Fibroblast of upper back skin (primary cell): ENCODE measurements at regions not wholly inside any gene's neighbourhood (a gene's known extent, or its start where the extent isn't known, plus 50 kb on each side); places are given as distances from the start of the nearest gene placed in this dataset.

Source experiments
- DNase-seq: peaks from one replicate; pipeline ENCODE4 v3.0.0-alpha.2; 2013

DNA sequence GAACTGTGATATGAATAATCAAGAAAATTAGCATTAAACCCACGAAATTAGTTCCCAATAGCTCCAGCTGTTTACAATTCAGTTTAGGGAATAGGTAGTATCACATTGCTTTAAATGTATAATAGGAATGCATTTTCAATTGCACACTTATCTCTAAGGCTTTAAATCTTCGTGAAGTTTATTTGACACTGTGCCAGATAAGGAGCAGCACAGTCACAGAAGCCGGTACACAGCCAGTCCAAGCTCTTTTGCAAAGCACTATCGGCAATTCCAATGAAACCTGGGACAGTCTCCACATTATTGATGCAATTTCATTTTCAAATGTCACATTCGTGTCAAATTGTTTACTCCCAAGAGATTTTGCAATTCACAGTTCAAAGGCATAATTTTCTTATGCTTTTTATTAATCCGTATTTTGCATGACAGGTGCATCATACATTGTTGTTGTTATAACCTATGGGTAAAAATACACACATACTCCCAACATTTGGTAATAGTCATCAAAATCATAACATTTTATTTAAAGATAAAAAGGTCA is 602.8 kb downstream of the RPS29 start:
- DNase-seq = no peak

DNA sequence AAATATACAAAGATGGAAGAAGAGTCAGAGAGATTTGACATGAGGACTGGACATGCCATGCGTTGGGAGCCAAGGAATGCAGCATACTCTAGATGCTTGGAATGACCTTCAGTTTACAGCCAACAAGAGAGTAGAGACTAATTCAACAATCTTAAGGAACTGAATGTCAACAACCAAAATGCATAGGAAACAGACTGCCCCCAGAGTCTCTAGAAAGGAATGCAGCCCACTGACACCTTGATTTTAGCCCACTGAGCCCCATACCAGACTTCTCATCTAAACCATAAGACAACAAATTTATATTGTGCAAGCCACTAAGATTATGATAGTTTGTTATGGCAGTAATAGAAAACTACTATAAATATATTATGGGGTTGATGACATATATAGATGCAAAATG is 611.2 kb downstream of the RPS29 start:
- DNase-seq = no peak

DNA sequence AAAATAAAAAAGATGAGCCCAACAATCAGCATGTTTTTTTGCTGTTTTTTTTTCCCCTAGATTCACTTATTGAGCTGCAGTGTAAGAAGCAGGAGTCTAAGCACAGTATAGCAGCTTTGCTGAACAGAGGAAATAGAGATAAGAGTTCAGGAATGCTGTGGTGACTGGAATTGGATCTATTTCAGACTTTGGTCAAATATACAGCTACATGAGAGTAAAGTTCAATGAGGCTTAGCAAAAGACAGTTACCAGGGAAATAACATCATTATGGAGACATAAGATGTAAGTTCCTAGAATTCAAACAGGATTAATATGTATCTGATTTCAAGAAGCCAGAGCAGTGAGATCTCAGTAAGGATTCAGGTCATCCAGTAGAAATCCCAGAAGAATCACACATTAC is 613.0 kb downstream of the RPS29 start:
- DNase-seq = peak; percentile 82

DNA sequence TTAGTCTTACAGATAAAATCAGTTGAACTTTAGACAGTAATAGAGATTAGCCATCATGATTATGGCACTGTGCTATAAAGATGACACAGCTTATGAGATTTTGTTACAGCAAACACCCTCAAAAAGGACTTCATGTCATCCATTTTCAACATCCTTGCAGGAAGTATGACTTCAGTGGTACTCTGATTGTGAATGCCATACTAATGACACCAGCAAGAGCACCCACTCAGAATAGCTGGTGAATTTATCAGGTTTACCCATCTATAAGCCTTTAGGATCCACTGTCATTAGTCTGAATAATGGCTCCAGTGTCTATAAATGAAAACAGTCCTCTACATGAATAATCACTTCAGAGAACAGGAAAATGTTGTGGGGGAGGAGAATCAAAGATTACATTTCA is 615.2 kb downstream of the RPS29 start:
- DNase-seq = peak; percentile 72

DNA sequence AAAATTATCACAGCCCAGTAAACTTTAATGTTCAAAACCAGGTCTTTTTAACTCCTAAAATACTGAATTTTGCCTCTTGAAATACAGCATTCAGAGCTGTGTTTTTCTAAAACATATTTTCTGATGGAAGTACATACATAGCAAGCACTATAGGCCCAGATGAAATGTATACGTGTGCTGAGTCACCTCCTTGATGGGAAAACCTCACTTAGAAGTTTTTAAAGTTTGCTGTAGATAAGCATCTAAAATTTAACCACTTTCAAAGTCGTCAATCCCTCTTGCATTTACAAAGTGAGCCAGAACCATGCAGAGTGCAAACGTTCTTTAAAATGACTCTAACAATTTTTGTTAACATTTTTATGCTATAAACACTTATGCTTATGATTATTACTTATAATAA is 618.8 kb downstream of the RPS29 start:
- peak; percentile 63 for DNase-seq

DNA sequence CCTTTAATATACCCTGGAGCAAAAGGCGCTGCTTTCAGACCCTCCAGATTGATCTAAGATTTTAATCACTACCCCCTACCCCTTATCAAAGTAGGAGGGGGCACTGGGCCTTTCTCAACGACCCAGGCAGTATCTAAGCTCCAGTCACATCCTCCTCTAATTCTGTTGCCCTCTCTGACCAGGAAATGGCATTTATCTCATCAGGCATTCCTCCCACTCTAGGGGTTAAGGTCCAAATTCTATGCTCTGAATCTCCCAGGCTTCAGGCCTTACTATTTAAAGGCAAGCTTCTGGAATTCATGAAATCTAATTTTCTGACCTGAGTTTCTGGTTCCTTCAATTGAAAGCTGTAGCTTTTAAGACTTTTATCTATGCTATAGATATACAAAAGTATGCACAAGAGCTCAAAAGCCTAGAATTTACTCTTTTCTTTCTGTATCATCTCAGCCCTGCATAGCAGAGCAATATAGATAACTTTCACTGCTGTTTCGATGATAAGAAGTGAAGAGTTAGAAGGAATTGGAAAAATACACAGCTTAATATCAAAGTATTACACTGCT is 622.9 kb downstream of the RPS29 start:
- DNase-seq = no peak

DNA sequence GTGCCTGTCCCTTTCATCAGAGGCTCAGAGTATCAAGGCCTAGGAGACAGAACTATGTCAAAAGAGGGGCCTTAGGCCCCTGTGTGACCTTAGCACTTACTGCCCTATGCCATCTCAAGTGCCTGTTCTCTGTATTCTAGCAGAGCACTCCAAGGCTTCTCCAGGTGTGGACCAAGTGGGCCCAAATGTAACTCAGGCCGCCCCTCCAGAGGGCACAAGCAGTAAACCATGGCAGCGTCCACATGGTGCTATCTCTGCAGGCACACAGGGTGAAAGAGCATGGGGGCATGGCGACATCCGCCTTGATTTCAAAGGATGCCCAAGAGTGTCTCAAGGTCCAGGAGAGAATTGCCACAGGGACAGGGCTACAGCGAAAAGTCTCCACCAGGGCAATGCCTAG is 628.7 kb downstream of the RPS29 start:
- DNase-seq = no peak

DNA sequence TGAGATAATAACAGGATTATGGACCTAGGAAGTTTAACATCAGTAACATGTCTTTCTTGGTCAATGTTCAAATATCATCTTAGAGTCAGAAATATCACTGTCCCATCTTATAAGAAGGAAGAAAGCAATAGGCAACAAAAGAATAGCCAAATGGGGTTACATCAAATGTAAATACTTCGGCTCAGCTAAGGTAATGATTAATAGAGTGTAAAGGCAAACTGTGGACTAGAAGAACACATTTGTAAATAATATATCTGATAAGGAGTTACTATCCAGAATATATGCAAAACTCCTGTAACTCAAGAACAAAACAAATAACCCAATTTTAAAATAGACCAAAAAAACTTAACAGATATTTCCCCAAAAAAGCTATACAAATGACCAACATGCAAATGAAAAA is 630.3 kb downstream of the RPS29 start:
- no peak for DNase-seq

DNA sequence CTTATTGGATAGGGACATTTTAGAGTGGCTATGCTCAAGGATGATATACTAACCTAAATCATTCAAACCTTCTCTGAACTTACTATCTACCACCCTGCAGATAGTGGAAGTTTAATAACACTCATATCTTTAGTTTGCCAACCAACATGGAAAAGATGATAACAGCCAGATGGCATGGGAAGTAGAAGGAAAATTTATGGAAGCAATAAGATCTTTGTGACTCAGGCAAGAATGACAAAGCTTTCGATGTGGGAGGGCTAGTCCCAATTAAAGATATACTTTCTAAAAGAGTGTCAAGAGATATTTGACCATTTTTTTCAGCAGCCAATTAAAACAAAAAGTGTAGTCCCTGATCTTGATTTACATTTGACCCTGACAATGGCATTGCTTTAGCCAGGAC is 631.7 kb downstream of the RPS29 start:
- no peak for DNase-seq

DNA sequence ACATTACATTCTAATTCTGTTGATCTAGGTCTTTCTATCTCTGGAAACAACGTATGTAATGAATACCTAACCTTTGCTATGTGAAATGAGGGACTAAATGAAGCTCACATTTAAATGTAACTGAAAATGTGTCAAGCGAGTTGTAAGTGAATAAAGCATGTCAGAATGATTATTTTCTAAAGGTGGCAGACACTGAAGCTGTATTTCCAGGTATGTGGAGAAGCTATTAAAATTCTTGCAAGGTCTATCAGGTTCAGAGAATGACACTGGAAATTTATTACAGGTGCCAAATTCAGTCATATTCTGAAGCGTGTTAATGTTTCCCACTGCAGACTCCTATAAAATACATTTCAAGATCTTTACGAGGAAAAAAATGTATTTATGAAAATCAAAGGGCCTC is 641.4 kb downstream of the RPS29 start:
- DNase-seq = no peak

DNA sequence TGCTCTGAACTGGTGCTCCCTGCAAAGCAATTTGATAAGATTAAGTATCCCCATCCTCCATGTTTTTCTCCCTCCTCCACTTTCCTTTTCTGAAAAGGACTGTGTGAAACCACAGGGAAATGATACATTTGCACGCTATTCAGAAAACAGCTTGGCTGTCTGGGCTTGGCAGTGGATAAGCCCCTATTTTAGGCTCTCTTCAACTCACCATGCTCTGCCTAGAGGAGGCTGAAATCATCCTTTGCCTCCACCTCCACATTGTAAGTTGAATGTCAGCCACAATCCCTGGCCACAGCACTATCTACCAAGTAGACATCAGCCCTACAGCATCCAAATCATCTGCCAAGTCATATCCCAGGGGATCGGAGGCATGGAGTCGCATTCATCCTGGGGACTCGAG is 642.3 kb downstream of the RPS29 start:
- no peak for DNase-seq

DNA sequence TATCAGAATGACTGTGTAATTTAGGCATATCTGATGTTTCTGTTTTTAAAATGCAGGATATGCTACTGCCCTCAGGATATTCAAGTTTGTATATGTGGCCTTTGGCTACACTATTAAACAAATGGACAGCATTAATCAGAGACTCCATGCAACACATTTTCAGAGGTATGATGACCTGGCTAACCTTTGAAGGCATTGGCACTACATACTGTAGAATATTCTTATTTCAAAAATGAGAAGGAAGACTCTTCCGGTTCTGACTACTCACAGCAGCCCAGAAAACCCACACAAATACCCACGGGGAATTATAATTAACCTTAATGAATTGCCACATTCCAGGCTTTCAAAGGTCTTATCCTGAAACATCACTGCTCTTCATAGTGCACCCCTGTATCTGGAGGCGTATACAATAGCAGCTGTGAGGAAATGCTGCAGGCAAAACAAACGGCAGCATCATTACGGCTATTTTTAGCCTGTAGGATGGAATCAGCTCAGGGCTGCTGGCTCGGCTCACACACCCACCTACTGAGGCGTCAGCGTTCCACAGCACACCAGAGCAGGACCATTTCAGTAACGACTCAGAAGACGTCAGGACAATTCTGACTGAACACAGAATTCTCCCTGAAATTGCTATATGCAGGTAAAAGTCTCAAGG is 648.5 kb downstream of the RPS29 start:
- DNase-seq = peak; percentile 37

DNA sequence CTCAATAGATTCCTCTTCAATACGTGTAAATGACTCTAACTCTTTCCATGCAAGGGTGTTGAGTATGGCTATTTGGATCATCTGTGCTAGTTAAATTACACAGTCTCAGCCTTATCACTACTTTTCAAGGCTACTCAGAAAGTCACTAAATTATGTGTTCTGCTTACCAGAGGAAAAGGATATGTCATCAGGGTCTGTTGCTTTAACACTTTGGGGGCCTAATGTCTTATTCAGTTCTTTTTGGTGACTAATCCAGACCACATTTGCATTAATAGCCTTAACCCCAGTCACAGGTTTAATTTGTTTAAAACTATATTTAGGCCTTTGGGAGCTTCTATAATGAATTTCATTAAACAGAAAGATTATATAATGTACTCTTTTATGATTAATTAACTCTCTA is 649.3 kb downstream of the RPS29 start:
- DNase-seq = peak; percentile 25

DNA sequence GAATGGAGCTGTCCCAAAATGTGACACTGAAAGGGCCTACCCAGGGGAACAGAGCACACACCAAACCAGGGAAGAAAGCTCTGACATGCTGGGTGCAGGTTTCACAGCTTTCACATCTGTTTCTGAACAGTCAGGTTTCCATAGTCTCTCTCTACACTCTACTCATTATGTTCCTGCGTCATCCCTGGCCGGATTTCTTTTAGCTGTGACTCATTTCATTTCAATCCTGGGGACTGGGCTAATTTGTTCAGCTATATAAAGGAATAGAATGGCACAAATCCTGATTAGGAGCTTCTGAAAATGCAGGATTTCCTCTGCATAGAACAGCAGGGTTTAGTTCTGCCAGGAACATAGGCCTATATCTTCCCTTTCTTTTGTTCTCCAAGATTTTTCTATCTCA is 649.8 kb downstream of the RPS29 start:
- DNase-seq = peak; percentile 88

DNA sequence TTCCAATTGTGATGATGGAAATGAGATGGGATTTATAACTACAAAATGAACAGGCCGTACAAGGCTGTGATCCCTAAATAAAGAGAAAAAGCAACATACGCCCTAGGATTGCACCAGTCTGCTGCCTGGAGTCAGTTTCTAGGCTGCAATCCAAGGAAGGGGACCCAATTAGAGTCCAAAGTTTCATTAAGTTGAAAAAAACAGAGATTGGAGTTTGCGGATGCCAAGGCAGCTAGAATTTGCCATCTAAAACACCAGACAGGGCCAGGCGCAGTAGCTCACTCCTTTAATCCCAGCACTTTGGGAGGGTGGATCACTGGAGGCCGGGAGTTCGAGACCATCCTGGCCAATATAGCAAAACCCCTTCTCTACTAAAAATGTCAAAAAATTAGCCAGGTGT is 661.0 kb downstream of the RPS29 start:
- DNase-seq = no peak

DNA sequence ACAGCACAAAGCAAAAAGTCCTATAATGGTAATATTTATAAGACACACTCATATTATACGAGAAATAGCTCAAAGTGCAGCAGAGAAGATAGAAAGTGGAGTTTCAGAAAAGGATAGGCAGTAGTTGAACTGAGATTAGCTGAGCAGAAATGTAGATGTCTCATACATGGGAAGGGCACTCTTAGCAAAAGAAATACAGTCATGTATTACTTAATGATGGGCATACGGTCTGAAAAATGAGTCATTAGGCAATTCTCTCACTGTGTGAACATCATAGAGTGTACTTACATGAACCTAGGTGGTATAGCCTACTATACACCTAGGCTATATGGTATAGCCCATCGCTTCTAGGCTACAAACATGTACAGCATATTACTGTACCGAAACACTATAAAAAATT is 671.3 kb downstream of the RPS29 start:
- no peak for DNase-seq

DNA sequence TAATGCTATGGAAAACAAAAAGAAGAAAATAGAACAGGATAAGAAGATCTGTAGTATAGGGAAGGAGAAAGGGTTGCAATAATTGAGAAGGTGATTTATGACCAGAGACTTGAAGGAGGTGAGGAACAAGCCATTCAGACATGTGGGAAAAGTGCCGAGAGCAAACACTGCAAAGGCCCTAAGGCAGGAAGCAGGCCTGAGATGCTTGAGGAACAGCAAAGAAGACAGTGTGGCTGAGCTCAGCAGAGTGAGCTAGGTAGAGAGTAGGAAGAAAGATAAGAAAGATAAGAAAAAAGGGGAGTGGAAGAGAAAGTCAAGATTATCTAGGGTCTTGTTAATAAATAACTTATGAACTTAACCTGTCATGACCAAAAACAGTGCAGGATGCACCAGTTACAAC is 671.8 kb downstream of the RPS29 start:
- DNase-seq = no peak

DNA sequence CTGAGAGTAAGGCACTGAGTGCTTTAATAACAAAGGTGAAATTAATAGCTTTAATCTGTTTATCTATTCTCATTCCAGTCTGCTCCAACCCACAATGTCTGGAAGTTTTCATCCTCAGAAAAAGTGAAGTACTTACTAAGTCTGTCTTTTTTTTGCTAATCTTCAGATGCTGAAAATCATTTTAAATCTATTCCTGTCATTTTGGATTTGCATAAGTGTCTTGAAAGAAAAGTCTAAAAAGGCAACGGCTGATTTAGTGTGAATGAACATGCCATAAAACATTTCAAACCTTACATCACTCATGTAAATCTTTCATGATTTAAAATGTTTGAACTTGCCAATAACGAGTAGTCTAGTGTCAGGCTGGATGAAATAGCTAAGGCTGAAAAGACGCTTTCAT is 685.6 kb downstream of the RPS29 start:
- no peak for DNase-seq

DNA sequence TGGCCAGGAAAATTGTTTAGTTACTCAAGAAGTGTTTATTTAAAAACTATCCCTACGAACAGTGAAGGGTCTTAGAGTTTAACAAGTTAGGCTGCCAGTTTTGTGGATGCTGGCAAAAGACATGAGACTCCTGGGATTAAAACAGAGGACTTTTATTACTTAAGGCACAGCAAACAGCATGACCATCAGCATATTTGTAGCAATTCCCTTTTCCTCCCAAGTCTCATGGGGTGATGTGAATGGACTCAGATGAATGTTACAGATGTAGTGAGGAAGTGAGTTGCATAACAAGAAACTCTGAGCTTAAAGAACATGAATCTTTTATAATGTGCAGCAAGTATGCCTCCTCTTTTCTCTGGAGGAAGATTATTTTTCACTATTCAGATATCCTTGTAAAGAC is 695.8 kb downstream of the RPS29 start:
- no peak for DNase-seq

DNA sequence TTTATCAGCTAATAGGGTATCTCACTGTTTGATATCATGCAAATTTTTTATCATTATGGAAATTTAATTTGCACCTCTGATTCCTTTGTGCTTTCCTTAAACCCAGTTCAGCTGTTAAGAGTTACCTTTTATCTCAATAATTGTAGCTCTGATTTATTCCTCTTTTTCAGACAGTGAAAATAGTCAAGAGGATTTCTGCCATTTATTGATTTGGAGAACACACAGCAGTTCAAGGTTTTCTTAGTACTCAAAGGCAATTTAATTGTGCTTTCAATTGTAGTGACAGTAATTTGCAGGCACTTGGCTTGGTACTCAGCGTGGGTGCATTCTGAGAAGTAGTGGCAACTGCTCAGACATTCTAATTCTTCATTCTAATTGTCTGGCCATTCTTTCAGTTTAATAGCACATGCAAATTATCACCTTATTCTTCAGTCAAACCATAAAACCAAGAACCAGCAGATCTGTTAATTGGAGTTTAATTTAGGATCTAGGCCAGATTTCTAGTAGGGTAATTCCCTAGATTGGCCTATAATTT is 709.3 kb downstream of the RPS29 start:
- DNase-seq = no peak

DNA sequence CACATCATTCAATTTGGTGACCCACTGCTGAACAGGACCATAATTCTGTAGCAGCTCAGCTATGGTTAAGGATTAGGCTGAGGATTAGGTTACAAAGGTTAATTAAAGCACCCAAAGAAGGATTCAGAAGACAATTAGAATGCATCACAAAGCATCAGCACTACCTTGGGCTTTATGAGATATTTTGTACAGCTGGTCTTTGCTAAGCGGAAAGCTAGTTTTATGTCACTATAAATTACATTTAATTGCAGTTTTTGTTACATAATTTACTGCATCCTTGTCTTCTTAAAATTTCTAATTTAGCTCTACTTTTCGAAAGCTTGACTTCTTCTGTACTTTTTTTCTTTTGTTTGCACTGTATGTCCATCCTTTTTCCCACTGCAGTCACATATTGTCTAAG is 711.5 kb downstream of the RPS29 start:
- DNase-seq = no peak

DNA sequence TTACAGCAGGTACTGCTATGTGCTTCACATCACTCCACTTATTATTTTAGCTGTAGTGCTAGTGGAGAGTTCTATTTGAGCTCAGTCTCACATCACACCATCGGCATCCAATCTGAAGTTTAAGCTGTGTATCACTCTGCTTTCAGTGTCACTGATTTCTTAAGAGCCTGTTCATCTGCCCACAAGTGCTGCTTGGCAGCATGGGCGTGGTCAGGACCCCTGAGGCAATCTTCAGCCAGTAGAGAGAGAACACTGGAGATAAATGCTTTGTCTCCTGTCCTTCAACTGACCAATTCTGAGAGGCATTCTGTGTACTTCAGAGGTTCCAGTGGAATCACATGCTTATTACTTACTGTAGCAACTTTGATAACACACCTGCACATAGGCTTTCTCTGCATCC is 728.8 kb downstream of the RPS29 start:
- no peak for DNase-seq

DNA sequence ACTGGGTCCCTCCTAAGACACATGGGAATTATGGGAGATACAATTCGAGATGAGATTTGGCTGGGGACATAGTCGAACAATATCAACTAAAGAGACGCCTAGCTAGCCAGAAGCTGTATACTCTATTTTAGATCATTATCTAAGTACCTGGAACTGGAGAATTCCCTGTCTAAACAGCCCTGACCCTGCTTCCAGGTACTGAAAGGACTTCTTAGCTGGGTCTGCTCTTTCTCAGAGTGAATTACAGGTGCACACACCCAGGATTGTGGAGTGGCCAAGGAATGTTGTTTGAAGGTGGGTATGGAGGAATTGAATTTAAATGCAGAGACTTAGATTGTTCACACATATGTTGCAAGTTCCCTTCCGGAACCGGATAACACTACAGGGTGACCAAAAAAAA is 733.0 kb downstream of the RPS29 start:
- DNase-seq = no peak

DNA sequence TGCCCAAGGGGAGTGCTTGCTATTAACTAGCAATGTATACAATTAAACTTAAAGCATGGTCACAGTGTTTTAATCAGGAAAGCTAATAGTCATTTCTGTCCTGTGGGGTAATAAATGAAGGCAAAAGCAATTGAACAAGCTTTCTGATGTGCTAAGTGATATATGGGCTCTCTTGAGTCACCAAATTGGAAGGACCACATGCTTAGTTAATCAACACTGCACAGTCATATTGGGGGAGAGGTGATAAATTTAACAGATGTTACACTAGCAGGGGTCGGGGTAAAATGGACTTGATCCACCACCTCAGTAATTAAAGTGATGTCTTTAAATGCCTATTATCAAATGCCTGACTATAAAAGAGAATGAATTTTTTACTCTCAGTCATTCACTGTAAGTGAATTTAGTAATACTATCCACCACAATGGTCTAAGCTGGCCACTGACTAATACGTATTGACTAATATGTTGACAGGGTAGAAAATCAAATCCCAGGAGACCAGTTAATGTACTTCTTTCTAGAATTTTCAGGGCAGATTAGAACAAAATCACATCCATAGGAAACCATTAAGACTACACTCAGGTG is 736.3 kb downstream of the RPS29 start:
- DNase-seq = no peak

DNA sequence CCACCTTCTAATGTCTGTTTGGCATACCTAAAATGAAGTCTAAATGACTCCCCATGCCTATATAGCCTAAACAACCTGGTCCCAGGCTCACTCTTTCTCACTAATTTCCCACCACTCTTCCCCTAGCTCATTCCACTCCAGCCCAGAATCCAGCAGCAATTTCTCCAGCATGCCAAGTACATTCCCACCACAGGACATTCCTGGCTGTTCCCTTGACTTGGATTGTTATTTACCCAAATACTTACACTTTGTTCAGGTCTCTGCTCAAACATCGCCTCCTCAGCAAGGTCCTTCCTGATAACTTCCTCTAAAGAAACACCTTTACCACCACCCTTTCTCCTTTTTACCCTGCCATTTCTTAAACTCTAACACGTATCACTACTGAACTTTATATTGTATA is 743.4 kb downstream of the RPS29 start:
- DNase-seq = no peak
